ENCODE measurements at regions not wholly inside any gene's neighbourhood (a gene's known extent, or its start where the extent isn't known, plus 50 kb on each side); places are given as distances from the start of the nearest gene placed in this dataset.

GRCh38 chr2:64344999-64345576 lies 108.9 kb upstream of the LGALSL start:
- no peak for DNase-seq

GRCh38 chr2:64345998-64346397 lies 108.0 kb upstream of the LGALSL start:
- no peak for DNase-seq

- DNase-seq, result no peak
Measured at GRCh38 chr2:64348386-64349130, 105.4 kb upstream of the LGALSL start.

- no peak for DNase-seq
Measured at GRCh38 chr2:64349131-64349530, 104.8 kb upstream of the LGALSL start.

- DNase-seq, result no peak
Measured at GRCh38 chr2:64350996-64351395, 103.0 kb upstream of the LGALSL start.

- no peak for DNase-seq
Measured at GRCh38 chr2:64352292-64352691, 101.7 kb upstream of the LGALSL start.

- DNase-seq, result no peak
Measured at GRCh38 chr2:64354857-64355680, 98.9 kb upstream of the LGALSL start.

GRCh38 chr2:64356906-64357305 lies 97.1 kb upstream of the LGALSL start:
- DNase-seq, result no peak

GRCh38 chr2:64359171-64359891 lies 94.6 kb upstream of the LGALSL start:
- no peak for DNase-seq

GRCh38 chr2:64359892-64360657 lies 93.9 kb upstream of the LGALSL start:
- DNase-seq, result no peak

GRCh38 chr2:64361151-64361938 lies 92.6 kb upstream of the LGALSL start:
- no peak for DNase-seq

- no peak for DNase-seq
Measured at GRCh38 chr2:64362562-64363026, 91.4 kb upstream of the LGALSL start.

- DNase-seq, result no peak
Measured at GRCh38 chr2:64363140-64363539, 90.8 kb upstream of the LGALSL start.

GRCh38 chr2:64363848-64364247 lies 90.1 kb upstream of the LGALSL start:
- no peak for DNase-seq

- no peak for DNase-seq
Measured at GRCh38 chr2:64367444-64368232, 86.3 kb upstream of the LGALSL start.

- DNase-seq, result no peak
Measured at GRCh38 chr2:64369706-64370105, 84.3 kb upstream of the LGALSL start.

GRCh38 chr2:64371727-64372126 lies 82.2 kb upstream of the LGALSL start:
- no peak for DNase-seq

GRCh38 chr2:64374686-64375085 lies 79.3 kb upstream of the LGALSL start:
- DNase-seq, result no peak

- no peak for DNase-seq
Measured at GRCh38 chr2:64376926-64377325, 77.0 kb upstream of the LGALSL start.

GRCh38 chr2:64379186-64379585 lies 74.8 kb upstream of the LGALSL start:
- no peak for DNase-seq

Measured in NCI-H774 (cell line).